NCI-H2196 treated with DMSO at 0.1 percent for 48 hours (cell line): ENCODE measurements at regions not wholly inside any gene's neighbourhood (a gene's known extent, or its start where the extent isn't known, plus 50 kb on each side); places are given as distances from the start of the nearest gene placed in this dataset.

ENCODE experiments used
- DNase-seq: peaks from one replicate; lab custom pipeline; 2025; ENCODE audit not compliant: unreplicated experiment; lab: John Stamatoyannopoulos, UW

GRCh38 chr7:16320099-16320660 is 101.2 kb downstream of the CRPPA start:
- no peak for DNase-seq

GRCh38 chr7:16318989-16319915 is 102.1 kb downstream of the CRPPA start:
- no peak for DNase-seq

GRCh38 chr7:16318463-16318862 is 102.9 kb downstream of the CRPPA start:
- no peak for DNase-seq

- DNase-seq = no peak
Observed at GRCh38 chr7:16317406-16317805, 103.9 kb downstream of the CRPPA start.

- no peak for DNase-seq
Observed at GRCh38 chr7:16315280-16315679, 106.1 kb downstream of the CRPPA start.

GRCh38 chr7:16309129-16309528 is 112.2 kb downstream of the CRPPA start:
- DNase-seq = no peak

- DNase-seq = no peak
Observed at GRCh38 chr7:16301291-16301690, 120.0 kb downstream of the CRPPA start.

- DNase-seq = no peak
Observed at GRCh38 chr7:16300361-16300895, 120.9 kb downstream of the CRPPA start.

GRCh38 chr7:16299853-16300252 is 121.5 kb downstream of the CRPPA start:
- no peak for DNase-seq

GRCh38 chr7:16298221-16298620 is 123.1 kb downstream of the CRPPA start:
- no peak for DNase-seq

GRCh38 chr7:16295558-16295957 is 125.8 kb downstream of the CRPPA start:
- no peak for DNase-seq

GRCh38 chr7:16293669-16294425 is 127.5 kb downstream of the CRPPA start:
- no peak for DNase-seq

GRCh38 chr7:16284581-16284980 is 136.8 kb downstream of the CRPPA start:
- no peak for DNase-seq

GRCh38 chr7:16278167-16278787 is 143.1 kb downstream of the CRPPA start:
- no peak for DNase-seq

GRCh38 chr7:16271990-16272665 is 149.2 kb downstream of the CRPPA start:
- no peak for DNase-seq

GRCh38 chr7:16271355-16271915 is 149.9 kb downstream of the CRPPA start:
- DNase-seq = no peak

GRCh38 chr7:16270844-16271243 is 150.5 kb downstream of the CRPPA start:
- DNase-seq = no peak

- DNase-seq = no peak
Observed at GRCh38 chr7:16268821-16269768, 152.2 kb downstream of the CRPPA start.
